ENCODE measurements at regions not wholly inside any gene's neighbourhood (a gene's known extent, or its start where the extent isn't known, plus 50 kb on each side); places are given as distances from the start of the nearest gene placed in this dataset.

GRCh38 chr1:222454186-222454585, 93.7 kb downstream of the HHIPL2 start:
- TF ChIP-seq CTCF (IDR thresholded peaks at IDR 0.05; ENCODE audit: low read length): no peak
- no peak for TF ChIP-seq EZH2 (optimal IDR thresholded peaks at IDR 0.05; ENCODE audit: low read depth, low read length)
